B cell (primary cell): ENCODE measurements at regions not wholly inside any gene's neighbourhood (a gene's known extent, or its start where the extent isn't known, plus 50 kb on each side); places are given as distances from the start of the nearest gene placed in this dataset.

ENCODE experiments used
- ATAC-seq: fragments of 200-7000 bp; cut with Tn5 transposase; one replicate; pipeline ENCODE4 v1.10.0; 2021; ENCODE audit warnings: low read depth, mild to moderate bottlenecking, moderate number of reproducible peaks, moderate library complexity
- CTCF ChIA-PET: fragments of 350-600 bp; sonication (Branson Sonifier 250); formaldehyde crosslinking; loops from one replicate; lab custom pipeline; 2021; ENCODE audit warnings: antibody characterized with exemption, inconsistent platforms; lab: Charles Lee
- POLR2A ChIA-PET: fragments of 350-600 bp; sonication (Branson Sonifier 250); formaldehyde crosslinking; loops from one replicate; lab custom pipeline; 2021; ENCODE audit warnings: antibody characterized with exemption; lab: Charles Lee
- DNase-seq: peaks from one replicate; pipeline ENCODE4 v3.0.0; 2013
- H2AFZ ChIP-seq: 2 replicates; pipeline ENCODE4 v1.6.1; 2012; ENCODE audit warnings: mild to moderate bottlenecking, low read depth, low read length; ENCODE audit not compliant: insufficient read depth, poor library complexity, severe bottlenecking
- H3K27ac ChIP-seq, 2 donors: 1 replicate in 1 of 2; 2 replicates in 1 of 2; pipeline ENCODE4 v1.5.1; 2012 to 2013; ENCODE audit warnings: low read length in 2 of 2, mild to moderate bottlenecking in 2 of 2, moderate library complexity in 1 of 2
- H3K27me3 ChIP-seq, 4 experiments: fragments of 200-600 bp in 1 of 4; sonication (generic) in 1 of 4; replicated peaks in 1 of 4; 1 replicate in 2 of 4; 2 replicates in 2 of 4; pipeline versions ENCODE4 v1.6.1 to v1.7.0; 2013 to 2016; ENCODE audit warnings: low read length in 3 of 4, mild to moderate bottlenecking in 2 of 4, mixed read lengths in 1 of 4, moderate library complexity in 1 of 4; ENCODE audit not compliant: insufficient read depth in 4 of 4, control insufficient read depth in 3 of 4; ENCODE audit errors: control extremely low read depth in 1 of 4
- H3K36me3 ChIP-seq, 2 experiments: replicated peaks in 1 of 2; 1 replicate in 1 of 2; 2 replicates in 1 of 2; pipeline versions ENCODE4 v1.6.1 to v1.7.1; 2013; ENCODE audit warnings: low read length in 1 of 2; ENCODE audit not compliant: insufficient read depth in 2 of 2, control insufficient read depth in 1 of 2; ENCODE audit errors: control extremely low read depth in 1 of 2, extremely low read depth in 1 of 2
- H3K4me1 ChIP-seq, 2 donors: fragments of 200-600 bp in 1 of 2; sonication (generic) in 1 of 2; 1 replicate in 1 of 2; 2 replicates in 1 of 2; pipeline versions ENCODE4 v1.5.1 to v1.6.1; 2013 to 2017; ENCODE audit warnings: low read length in 2 of 2; ENCODE audit not compliant: control insufficient read depth in 2 of 2, insufficient read depth in 2 of 2
- H3K4me2 ChIP-seq: replicated peaks from 2 replicates; pipeline ENCODE3; 2012; ENCODE audit warnings: mild to moderate bottlenecking, low read depth, low read length; ENCODE audit not compliant: poor library complexity, severe bottlenecking
- H3K4me3 ChIP-seq, 5 experiments: fragments of 200-600 bp in 1 of 5; sonication (generic) in 1 of 5; 1 replicate in 3 of 5; 2 replicates in 2 of 5; pipeline versions ENCODE4 v1.5.1 to v1.7.0; 2011 to 2016; ENCODE audit warnings: low read length in 4 of 5, mild to moderate bottlenecking in 4 of 5, low read depth in 2 of 5, control low read depth in 1 of 5, moderate library complexity in 1 of 5; ENCODE audit not compliant: insufficient read depth in 1 of 5; ENCODE audit errors: control extremely low read depth in 1 of 5, extremely low read depth in 1 of 5
- H3K79me2 ChIP-seq: fragments of 200-600 bp; sonication (generic); one replicate; pipeline ENCODE4 v1.6.0; 2016; ENCODE audit warnings: low read length; ENCODE audit not compliant: control insufficient read depth, insufficient read depth
- H3K9ac ChIP-seq: fragments of 200-600 bp; sonication (generic); 2 replicates; pipeline ENCODE4 v1.6.1; 2017; ENCODE audit warnings: mild to moderate bottlenecking, low read length, moderate library complexity
- H3K9me3 ChIP-seq, 3 donors: one replicate each; pipeline versions ENCODE4 v1.6.1 to v1.7.1; 2013; ENCODE audit warnings: low read length in 2 of 3; ENCODE audit not compliant: control insufficient read depth in 2 of 3, insufficient read depth in 1 of 3; ENCODE audit errors: control extremely low read depth in 1 of 3
- H4K20me1 ChIP-seq: 2 replicates; pipeline ENCODE4 v1.6.0; 2012; ENCODE audit warnings: mild to moderate bottlenecking, low read length; ENCODE audit not compliant: insufficient read depth, control insufficient read depth, poor library complexity, severe bottlenecking
- H3K27ac Mint-ChIP-seq: one replicate; pipeline ENCODE4 v1.8.0; 2021; ENCODE audit warnings: mixed read lengths
- H3K27me3 Mint-ChIP-seq: one replicate; pipeline ENCODE4 v1.8.0; 2021; ENCODE audit warnings: mixed read lengths
- H3K4me1 Mint-ChIP-seq: one replicate; pipeline ENCODE4 v1.8.0; 2021; ENCODE audit warnings: mixed read lengths
- H3K4me3 Mint-ChIP-seq: one replicate; pipeline ENCODE4 v1.8.0; 2021; ENCODE audit warnings: mixed read lengths
- H3K9me3 Mint-ChIP-seq: one replicate; pipeline ENCODE4 v1.8.0; 2022; ENCODE audit warnings: mixed read lengths; ENCODE audit not compliant: insufficient read depth
- EZH2 ChIP-seq: IDR thresholded peaks from 2 replicates; pipeline ENCODE4 v1.6.1; 2012; ENCODE audit warnings: borderline replicate concordance, low read depth, mild to moderate bottlenecking, moderate library complexity, low read length; ENCODE audit not compliant: insufficient read depth, poor library complexity, severe bottlenecking
- WGBS: methylation state at CpG from one replicate; pipeline ENCODE4 v1.1.5; 2013; ENCODE audit warnings: missing lambda C conversion rate; ENCODE audit not compliant: insufficient coverage; 5-methylcytosine and 5-hydroxymethylcytosine counted together
- intact Hi-C: fragments of 100-400 bp; cut with micrococcal nuclease; formaldehyde crosslinking; loops from one replicate; pipeline ENCODE4 v1.10.0; 2022
- TF ChIP-seq, protein P1 (sequence below): fragments of 200-600 bp; IDR thresholded peaks from one replicate; pipeline ENCODE4 v1.8.0; 2022; ENCODE audit warnings: antibody characterized with exemption, mild to moderate bottlenecking

- no peak overlapping the region for H2AFZ ChIP-seq
- no peaks in the 10 kb centered on the region for H3K4me1 ChIP-seq
- no peak overlapping the region for H3K4me2 ChIP-seq
- H3K27ac Mint-ChIP-seq = no peak overlapping the region
- TF ChIP-seq, protein P1, sequence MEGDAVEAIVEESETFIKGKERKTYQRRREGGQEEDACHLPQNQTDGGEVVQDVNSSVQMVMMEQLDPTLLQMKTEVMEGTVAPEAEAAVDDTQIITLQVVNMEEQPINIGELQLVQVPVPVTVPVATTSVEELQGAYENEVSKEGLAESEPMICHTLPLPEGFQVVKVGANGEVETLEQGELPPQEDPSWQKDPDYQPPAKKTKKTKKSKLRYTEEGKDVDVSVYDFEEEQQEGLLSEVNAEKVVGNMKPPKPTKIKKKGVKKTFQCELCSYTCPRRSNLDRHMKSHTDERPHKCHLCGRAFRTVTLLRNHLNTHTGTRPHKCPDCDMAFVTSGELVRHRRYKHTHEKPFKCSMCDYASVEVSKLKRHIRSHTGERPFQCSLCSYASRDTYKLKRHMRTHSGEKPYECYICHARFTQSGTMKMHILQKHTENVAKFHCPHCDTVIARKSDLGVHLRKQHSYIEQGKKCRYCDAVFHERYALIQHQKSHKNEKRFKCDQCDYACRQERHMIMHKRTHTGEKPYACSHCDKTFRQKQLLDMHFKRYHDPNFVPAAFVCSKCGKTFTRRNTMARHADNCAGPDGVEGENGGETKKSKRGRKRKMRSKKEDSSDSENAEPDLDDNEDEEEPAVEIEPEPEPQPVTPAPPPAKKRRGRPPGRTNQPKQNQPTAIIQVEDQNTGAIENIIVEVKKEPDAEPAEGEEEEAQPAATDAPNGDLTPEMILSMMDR = no peak
- no peak for TF ChIP-seq EZH2
- WGBS = 96% methylated on average over 53 of the region's 53 CpGs
- H3K9me3 ChIP-seq = peaks cover 0 to 17% (median 0%) of the 10 kb centered on the region in 3 donors
- CTCF ChIA-PET = no interaction called here
- intact Hi-C loops = no loop called here
- H3K36me3 ChIP-seq = no peaks in the 10 kb centered on the region
- no peak overlapping the region for H3K9ac ChIP-seq
- ATAC-seq (no peak), DNase-seq (no peak)
- H3K4me1 Mint-ChIP-seq = no peaks in the 10 kb centered on the region
- H3K27me3 Mint-ChIP-seq = no peaks in the 10 kb centered on the region
- no peaks in the 10 kb centered on the region for H3K79me2 ChIP-seq
- H3K27me3 ChIP-seq = no peaks in the 10 kb centered on the region
- POLR2A ChIA-PET = no interaction called here
- no peak overlapping the region for H3K4me3 Mint-ChIP-seq
- H4K20me1 ChIP-seq = no peaks in the 10 kb centered on the region
- peaks cover 4% of the 10 kb centered on the region for H3K9me3 Mint-ChIP-seq
- no peak overlapping the region for H3K27ac ChIP-seq
- H3K4me3 ChIP-seq = no peak overlapping the region
Observed at GRCh38 chr5:12794476-12795332, 890.5 kb upstream of the CTNND2 start.

DNA sequence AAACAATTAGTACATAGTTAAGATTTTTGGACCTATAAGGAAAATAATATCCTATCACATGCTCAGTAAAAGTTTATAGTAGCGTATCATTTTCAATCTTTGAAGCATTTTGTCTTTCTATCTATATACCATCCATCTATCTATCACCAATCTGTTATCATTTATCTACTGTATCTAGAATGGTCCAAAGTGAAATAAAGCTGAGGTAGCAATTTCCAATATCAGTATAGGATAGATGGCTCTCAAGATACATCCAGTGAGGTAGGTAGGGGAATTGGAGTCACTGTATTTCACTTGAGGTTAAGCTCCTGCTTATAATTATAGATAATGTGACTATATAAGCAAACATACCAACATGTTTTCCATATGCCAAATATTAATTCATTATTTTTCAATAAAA, 889.1 kb upstream of the CTNND2 start:
- H3K36me3 ChIP-seq = no peaks in the 10 kb centered on the region
- no peak for ATAC-seq
- ChIA-PET CTCF (no interaction called here), POLR2A (no interaction called here)
- no peaks in the 10 kb centered on the region for H4K20me1 ChIP-seq
- Mint-ChIP-seq H3K4me3 (no peak overlapping the region), H3K27me3 (no peaks in the 10 kb centered on the region), H3K9me3 (peaks cover 6% of the 10 kb centered on the region), H3K4me1 (no peaks in the 10 kb centered on the region), H3K27ac (no peak overlapping the region)
- WGBS = no CpG with 5 or more reads among the region's 1 CpG
- H3K4me1 ChIP-seq = no peaks in the 10 kb centered on the region
- H3K27me3 ChIP-seq = no peaks in the 10 kb centered on the region
- no peak overlapping the region for H3K4me3 ChIP-seq
- no peaks in the 10 kb centered on the region for H3K79me2 ChIP-seq
- peaks cover 0 to 17% (median 0%) of the 10 kb centered on the region in 3 donors for H3K9me3 ChIP-seq
- no peak overlapping the region for H3K4me2 ChIP-seq
- DNase-seq = no peak
- H2AFZ ChIP-seq = no peak overlapping the region
- no peak overlapping the region for H3K9ac ChIP-seq
- TF ChIP-seq EZH2 = no peak
- TF ChIP-seq, protein P1 = no peak
- intact Hi-C loops = no loop called here
- H3K27ac ChIP-seq = no peak overlapping the region
